ENCODE measurements at regions not wholly inside any gene's neighbourhood (a gene's known extent, or its start where the extent isn't known, plus 50 kb on each side); places are given as distances from the start of the nearest gene placed in this dataset.

DNA sequence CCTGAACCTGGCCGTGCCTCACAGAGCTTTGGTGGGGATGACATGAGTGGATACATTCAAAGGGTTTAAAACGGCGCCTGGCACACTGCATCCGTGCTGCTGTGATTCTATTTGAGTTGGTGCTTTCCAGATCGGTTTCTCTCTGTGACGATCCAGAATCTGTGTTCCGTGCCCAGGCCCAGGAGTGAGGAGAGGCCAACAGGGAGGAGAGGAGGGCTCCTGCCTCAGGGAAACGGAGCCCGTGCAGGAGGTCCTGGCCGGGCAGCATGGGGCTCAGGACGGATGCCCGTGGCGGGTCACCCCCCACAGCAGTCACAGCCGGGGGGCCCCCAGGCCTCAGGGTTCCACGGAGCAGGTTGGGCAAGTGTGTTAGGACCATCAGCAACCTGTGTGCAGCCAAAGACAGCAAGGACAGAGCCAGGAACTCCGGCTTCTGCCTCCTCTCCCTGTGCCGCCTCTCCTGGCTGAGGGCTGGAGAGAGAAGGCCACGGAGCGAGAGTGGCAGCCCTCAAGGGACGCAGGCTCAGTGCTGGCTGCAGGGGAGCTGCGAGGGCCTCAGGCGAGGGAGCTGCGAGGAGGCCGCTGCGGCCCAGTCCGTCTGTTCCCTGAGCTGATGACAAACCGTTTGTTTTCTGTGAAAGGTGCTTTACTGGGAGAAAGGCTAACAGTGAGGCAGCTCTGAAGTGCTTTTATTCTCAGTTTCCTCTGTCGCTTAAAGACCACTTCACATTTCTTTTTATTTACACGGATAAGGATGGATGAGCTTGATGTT, 99.3 kb downstream of the METRNL start:
- no peak for DNase-seq (ENCODE audit: low read depth)

DNA sequence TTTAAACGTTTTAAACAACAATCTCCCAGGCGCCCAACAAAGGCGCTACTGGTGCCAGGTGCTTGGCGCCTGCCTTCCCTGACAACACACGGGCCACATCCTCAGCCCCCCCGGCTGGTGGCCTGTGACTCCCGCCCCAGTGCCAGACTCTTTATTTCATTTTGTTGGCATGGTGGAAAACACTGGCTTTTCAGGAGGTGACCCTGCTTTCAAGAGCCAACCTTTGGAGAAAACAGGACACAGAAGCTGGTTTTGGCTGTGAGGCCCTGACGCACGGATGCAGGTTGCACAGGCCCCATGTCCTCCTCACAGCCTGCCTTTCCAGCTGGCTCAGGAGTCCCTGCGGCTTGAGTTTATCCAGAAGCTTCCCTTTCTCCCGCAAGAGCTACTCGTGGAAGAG, 100.0 kb downstream of the METRNL start:
- no peak for DNase-seq (ENCODE audit: low read depth)

DNA sequence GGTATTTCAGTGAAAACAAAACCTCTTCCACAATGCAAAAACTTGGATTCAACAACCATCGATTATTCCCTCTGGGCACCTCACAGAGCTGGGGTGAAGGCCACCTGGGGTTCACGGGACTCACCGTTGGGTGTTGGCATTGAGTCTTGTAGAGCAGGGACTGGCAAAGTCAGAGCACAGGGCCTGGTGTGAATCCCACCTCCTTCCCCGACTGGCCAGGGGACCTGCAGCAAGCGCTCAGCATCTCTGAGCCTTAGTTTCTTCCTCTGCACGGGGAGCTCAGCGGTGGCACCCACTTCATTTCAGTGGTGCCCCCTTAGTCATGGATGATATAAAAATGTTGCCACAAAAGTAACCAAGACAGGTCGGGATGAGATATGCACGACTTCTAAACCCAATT, 100.4 kb downstream of the METRNL start:
- no peak for DNase-seq (ENCODE audit: low read depth)

DNA sequence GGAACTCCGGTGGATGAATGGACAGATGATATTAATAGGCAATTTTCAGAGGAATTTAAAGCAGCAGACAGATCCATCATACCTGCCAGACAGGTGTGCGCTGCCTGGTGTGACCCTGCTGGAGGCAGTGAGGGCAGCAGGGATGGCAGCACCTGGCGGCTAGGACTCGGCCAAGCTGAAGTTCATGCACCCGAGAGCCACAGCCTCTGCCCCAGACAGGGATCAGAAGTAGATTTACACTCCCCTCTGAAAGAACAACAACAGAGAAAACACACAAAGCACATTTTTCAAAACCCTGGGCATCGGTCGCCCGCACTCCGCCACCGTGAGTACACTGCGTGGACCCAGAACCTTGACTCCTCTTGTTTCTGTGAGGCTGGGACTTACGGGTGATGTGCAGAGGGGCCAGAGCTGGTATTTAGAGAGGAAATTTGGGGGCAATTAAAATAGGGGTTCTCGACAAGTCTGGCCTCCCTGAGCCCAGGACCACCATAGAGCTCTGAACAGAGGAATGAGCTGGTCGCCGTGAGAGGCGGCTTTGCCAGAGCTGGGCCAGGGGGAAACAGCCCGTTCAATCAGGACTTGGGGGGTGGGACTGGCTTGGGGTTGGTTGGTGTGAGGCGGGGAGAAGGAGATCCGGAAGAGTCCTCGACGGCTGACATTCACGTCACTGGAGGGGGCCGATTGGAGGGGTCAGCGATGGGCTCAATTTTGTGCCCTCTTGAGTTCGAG, 101.0 kb downstream of the METRNL start:
- no peak for DNase-seq (ENCODE audit: low read depth)

DNA sequence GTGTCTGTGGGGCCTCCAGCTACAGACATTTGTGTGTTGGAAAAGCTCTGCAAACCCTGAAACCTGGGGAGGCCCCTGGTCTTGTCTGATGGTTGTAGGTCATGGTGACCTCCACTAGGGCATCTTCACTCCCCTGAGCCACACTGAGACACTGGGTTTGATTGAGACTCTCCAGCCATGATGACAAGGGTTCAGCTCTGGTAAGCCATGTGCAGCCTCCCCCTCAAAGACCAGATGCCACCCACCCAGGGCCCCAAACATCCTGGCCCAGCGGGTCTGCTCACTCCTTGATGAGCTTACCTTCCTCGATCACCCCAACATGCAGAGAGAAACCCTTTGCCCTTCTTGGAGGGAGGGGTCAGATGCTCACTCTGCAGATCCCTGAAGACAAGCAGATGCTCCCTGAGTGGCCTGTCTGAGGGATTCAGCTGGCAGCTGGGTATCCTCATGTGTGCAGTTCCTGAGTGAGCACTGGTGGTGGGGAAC, 101.6 kb downstream of the METRNL start:
- DNase-seq (ENCODE audit: low read depth), result no peak

DNA sequence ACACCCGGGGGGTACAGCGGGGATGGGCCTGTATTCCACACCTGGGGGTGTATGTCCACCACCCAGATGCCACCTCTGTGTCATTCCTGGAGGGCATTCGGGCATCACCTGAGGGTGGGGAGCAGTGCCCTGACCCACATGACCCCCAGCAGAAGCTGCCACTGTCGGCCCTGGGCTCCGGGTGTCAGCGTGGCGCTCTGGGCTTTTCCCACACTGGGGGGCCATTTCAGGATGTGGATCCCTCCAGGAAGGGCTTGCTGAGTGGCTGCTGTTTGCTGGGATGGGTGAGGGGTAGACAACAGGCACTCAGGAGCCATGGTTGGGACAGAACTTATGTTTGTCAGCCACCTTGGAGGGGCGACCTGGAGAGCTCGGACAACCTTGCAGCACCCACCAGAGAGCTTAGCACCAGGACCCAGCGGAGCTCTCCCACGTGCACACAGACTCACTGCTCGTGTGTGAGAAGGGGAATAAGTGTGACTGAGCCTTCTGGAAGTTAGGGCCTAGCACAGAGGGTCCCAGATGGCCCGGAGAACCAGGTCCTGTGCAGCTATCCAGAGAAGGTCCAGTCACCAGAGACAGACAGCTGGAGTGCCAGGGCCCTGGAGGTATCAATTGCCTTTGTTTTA, 102.7 kb downstream of the METRNL start:
- DNase-seq (ENCODE audit: low read depth), result no peak

DNA sequence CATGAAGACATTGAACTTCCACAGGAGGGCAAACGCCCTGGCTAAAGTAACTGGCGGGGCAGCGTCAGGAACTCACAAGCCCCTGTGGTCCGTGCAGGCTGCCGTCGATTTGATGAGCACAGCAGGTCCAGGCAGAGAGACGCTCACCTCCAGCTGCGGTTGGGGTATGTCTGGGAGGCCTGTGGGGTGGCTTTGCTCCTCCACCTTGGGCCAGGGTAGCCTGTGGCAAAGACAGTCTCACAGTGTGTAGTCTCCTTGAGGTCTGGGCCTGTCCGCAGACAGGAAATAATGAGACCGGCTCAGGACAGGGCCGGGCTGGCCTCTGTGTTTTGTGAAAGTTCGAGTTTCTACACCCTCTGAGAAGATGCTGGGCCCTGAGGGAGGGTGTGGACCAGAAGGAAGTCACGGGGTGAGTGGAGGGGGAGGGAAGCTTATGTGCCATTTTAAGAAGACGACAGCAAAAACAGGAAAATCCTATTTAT, 103.3 kb downstream of the METRNL start:
- DNase-seq (ENCODE audit: low read depth), result no peak

DNA sequence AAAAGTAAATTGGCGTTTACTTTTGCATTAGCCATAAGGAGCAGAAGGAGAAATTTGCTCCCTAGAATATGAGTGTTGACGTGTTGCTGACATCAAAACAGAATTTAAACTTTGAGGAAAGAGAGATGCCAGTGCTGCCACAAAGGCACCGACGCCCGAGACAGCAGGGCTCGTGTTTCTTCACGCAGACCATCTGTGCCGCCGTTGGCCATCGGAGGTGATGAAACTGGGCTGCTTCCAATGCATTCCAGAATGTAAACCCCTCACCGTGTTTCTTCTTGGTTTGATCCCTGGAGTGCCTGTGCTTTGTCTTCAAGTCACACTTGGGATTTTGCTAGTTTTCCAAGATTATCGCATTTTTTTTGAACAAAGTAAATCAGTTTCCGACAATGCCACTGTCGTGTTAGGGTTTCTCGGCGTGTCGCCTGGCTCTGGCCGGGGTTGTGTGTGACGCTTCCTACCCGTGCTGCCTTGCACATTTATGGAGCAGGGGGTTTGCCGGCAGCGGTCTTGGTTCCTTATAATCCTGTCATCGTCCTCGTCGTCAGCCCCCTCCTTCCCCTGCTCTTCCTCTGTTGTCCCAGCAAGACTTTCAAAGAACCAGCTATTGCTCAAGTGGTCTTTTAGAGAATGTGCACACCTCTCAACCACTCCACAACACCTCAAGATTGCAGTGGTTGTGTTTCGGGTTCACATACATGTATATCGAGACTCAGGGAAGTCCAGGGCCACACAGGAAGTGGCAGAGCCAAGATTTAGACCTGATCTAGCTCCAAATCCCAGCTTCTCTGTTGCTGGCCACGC, 103.9 kb downstream of the METRNL start:
- no peak for DNase-seq (ENCODE audit: low read depth)

DNA sequence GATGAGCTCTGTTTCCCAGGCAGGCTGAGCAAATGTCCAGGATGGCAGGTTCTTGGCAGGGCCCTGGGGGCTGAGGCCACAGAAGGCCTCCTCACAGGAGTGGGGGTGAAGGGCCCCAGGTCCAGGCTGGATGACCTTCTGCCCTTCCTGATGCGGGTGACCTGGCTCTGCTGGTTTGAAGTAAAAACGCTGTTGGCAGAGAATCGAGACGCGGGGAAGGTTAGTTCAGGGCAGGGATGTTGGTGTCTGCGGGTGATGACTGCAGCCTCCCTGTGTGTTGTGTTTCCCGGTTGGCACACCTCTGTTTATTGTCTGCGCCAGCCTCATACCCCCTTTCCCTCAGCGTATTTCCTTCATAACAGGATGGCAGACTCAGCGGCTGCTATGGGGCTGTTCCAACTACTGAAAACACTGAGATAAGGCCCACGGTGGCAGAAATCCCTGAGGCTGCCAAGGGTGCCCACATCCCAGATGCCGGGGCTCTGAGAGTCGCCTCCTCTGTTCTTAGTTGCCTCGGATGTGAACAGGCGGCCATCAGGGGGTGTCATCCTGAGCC, 104.6 kb downstream of the METRNL start:
- DNase-seq (ENCODE audit: low read depth), result no peak

DNA sequence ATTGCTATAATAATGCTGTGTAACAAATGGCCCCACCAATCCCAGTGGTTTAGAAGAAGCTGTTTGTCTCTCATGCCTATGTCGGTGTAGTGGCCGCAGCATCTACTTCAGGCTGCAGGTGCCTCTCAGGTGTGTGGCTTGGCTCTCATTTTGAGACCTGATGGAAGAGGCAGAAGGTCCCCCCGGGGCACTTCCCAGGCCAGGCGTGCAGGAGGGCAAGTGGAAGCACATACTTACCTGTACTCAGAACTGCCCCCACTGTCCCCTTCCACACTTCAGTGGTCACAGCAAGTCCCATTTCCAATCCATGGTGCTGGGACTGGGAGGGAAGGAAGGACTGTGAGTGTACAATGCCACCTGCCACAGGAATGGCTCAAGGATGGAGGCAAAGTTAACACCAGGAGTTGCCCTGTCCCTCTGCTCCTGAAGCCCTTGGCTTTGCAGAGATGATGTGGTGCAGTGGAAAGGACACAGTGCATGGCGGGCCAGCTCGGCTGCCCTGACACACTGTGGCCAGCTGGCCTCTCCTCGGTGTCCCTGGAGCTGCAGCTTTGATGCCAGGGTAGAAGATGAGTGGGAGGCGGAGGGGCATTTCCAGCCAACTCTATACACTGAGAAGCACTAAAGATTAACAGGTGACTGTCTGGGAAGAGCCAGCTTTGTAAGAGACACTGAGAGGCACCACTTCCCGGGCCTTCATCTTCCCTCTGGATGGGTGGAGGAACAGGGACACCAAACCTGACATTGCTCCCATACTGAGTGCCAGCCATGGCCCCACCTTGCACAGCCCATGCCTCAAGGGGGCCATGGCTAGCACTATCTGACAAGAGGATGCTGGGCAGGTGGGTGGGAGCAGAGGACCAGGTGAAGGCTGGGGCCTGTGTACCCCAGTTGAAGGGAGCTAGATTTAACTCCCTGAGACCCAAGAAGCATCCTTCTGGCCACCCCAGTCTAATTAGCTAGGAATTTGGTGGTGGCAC, 105.9 kb downstream of the METRNL start:
- DNase-seq (ENCODE audit: low read depth), result no peak

DNA sequence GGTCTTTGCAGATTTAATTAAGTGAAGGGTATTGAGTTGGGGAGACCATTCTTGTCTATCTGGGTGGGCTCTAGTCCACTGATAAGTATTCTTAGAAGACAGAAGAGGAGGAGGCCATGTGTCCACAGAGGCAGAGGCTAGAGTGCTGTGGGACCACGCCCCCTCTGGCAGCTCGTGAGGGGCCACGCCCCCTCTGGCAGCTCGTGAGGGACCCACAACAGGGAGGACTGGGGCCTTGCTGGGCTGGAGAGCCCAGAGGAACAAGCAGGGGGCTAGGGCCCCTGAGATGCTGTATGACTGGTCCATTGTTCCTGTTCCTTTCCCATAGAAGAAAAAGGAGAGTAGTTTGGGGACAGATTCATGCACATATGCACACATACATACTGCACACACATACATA, 106.8 kb downstream of the METRNL start:
- no peak for DNase-seq (ENCODE audit: low read depth)

DNA sequence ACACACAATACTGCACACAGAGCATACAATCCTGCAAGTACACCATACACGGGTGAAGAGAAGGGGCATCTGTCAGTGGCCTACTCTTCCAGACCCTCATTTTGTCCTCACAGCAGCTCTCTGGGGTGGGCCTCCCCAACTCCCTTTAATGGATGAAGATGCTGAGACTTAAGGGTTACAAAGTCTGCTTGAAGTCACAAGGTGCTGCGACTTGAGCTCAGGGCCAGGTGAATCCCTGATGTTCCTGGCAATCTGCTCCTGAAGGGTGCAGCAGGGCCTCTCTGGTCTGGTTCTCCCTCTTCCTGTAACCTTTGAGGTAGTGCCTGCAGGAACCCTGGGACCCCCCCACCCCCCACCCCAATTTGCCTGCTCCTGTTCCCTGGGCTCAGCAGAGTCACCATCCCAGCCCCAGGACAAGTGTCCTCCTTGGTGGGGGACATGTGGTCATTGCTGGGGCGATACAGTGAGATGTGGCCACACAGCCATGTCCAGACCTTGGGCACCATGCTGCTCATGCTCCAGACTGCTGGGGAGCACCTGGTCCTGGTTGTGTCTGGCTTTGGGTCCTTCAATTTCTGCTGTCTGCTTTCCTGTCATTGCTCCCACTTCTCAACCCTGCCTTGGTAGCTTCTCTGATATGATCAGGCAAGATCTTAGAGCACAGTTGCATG, 107.5 kb downstream of the METRNL start:
- DNase-seq (ENCODE audit: low read depth), result no peak

DNA sequence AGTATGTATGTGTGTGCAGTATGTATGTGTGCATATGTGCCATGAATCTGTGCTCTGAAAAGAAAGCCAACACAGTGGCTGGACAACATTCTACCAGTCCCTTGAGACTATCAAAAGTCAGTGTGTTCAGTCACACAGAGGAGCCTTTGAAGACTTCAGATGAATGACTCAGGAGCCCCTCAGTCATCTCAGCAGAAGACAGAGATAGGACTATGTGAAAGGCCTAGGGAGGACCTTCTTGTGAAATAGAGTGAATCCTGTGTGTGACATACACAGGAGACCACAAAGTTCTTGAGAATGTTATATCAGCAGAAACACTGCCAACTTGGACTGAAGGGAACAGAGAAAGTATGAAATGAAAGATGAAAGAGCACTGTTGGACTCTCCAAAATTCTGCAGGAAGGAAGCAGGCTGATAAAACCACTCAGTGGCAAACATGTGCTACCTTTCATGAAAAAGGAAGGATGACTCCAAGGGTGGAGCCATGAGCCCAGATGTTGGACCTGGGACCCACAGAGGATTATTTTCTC, 108.4 kb downstream of the METRNL start:
- DNase-seq (ENCODE audit: low read depth), result no peak

DNA sequence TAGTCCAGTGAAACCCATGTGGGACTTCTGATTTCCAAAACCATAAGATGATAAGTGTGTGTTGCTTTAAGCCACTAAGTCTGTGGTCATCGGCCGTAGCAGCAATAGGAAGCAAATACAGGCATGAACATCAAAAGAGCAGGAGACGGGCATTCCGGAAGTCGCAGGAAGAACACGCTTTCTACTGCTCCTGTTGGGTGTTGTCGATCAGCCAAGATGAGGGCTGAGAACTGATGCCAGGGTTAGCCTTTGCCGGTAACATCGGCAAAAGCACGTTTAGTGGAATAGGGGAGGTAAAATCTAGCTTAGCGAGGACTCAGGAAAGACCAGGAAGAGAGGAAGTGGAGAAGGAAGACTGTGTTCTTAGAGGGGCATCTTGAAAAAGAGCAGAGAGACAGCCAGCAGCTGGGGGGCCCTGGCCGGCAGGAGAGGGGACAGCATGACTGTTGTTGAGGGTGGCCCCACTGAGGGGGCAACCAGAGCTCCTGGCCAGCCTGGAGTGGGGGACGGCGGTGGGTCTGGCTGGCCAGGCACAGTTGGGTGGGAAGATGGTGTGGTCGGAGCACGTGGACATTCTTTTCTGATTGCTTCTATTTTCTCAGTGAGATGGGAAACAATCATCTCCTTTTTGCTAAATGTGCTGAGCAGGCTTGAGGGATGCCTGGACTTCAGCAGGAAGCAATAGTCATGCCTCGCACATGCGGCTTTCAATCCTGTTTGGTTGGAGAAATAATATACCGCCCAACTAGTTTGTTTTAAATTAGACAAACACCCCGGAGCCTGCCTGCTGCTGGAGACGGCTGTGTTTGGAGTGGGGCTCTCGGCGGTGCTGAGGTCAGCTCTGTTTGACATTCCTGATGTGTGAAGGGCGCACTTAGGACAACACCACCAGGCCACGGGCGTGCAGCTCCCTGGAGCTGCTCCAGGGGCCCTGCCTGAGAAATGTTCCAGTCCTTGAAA, 109.9 kb downstream of the METRNL start:
- DNase-seq (ENCODE audit: low read depth), result no peak

DNA sequence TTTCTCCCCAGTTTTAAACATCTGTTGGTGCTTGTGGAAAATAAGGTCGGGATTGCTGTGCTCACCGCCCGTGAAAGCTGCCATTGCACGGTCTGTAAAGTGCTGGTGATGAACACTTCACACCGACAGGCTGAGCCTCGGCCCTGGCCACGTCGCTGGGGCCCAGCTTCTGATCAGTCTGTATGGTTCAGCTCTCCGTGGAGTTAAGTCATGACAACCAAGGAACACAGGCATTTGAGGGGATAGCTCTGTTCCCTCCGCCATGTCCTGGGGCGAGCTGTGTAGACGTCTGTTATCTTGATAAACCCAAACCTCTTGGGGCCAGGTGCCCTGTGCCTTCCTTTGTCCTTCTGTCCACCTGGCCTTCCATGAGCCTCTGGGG, 110.6 kb downstream of the METRNL start:
- no peak for DNase-seq (ENCODE audit: low read depth)

DNA sequence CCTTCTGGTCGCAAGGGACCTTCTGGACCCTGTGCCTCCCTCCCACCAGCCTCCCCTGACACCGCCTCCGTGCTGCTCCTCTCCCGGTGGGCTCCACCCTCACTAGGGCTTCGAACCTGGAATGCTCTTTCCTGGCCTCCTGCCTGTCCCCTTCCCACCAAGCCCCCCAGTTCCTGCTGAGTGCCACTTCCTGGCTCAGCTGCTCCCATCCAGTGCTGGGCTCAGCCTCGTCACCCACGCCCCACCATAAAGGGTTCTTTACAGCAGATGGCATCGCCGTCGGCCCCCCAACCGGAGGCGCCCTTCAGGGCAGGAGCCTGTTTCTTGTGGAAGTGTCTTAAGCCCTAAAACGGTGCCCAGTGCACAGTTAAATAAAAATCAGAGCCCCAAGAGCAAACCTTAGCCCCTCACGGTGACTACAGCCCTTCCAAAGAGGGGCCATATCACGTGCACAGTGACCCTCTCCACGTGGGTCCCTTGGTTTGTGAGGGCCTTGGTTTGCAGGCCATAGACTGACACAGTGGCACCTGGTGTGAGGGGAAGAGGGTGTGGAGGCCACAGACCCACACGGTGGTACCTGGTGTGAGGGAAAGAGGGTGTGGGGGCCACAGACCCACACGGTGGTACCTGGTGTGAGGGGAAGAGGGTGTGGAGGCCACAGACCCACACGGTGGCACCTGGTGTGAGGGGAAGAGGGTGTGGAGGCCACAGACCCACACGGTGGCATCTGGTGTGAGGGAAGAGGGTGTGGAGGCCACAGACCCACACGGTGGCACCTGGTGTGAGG, 111.4 kb downstream of the METRNL start:
- no peak for DNase-seq (ENCODE audit: low read depth)

DNA sequence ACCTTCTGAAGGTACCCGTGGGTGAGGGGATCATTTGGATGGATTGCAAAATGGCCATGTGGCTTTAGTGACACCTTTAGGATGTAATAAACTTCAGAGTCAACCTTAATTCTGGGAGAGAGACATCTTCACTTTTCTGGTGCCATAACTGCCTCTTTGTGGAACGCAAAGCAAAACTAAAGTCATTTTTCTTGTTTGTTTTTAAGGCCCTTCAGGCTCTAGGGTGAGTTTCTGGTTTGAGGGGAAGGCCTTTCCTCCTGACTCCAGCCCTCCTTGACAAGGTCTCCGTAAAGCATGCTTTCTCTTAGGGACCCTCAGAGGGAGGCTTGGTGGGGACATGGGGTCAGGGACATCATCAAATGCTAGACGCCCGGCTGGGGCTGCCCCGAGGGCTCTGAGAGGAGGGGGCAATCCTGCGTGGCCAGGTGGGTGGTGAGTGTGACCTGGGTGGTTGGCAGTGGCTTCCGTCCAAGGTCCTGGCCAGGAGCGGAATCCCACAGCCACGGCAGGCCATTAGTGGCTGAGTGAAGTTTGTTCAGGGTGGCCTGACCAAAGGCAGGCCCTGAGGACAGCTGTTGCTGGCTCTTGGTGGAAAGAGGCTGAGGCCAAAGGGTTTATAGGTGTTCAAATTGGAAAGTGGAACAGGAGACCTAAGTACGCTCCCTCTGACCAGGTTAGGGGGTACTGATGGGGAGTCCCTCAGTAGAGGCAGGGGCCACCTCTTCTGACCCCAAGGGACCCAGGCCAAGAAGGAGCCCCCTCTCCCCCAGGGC, 112.2 kb downstream of the METRNL start:
- DNase-seq (ENCODE audit: low read depth), result no peak

Data from stimulated activated CD8-positive, alpha-beta memory T cell treated with anti-CD3 and anti-CD28 coated beads, Interleukin-12 subunit alpha, Interleukin-12 subunit beta, amount 100 ng/mL, for 4 hours (primary cell).